HG03066 (cell line): ENCODE measurements at regions not wholly inside any gene's neighbourhood (a gene's known extent, or its start where the extent isn't known, plus 50 kb on each side); places are given as distances from the start of the nearest gene placed in this dataset.

ENCODE experiments used
- ATAC-seq: cut with Tn5 transposase; IDR thresholded peaks from one replicate; pipeline ENCODE4 v1.9.1; 2021; ENCODE audit warnings: low read depth; ENCODE audit not compliant: unreplicated experiment

DNA sequence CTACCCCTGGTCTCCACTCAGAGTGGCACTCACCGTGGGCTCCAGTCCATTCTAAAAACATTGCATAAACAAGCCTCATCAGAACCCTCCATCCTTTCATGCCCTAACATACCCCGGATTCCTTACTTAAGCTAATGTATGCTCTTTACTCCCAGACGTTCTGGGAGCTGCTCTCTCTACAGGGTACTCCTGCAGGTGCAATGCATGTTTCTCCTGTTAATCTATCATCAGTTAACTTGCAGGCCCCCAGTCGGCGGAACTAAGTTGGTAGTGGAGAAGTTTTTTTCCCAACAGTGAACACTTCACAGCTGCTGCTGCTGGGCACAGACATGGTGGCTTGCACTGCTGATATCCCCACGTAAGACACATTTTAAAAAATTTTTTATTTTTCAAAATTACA is 161.6 kb upstream of the FAT1 start:
- no peak for ATAC-seq

DNA sequence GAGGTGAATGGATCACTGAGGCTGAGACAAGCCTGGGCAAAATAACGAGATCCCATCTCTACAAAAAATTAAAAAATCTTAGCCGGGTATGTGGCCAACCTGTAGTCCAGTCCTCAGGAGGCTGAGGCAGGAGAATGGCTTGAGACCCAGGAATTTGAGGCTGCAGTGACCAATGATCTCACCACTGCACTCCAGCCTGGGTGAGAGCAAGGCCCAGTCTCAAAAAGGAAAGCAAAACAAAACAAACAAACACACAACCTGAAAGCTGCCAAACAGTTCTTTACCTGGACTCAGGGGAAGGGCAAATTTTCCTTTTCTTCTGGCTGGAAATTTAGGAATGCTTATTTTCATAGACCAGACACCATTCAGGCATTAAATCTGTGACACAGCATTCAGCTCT is 163.1 kb upstream of the FAT1 start:
- ATAC-seq, result no peak

DNA sequence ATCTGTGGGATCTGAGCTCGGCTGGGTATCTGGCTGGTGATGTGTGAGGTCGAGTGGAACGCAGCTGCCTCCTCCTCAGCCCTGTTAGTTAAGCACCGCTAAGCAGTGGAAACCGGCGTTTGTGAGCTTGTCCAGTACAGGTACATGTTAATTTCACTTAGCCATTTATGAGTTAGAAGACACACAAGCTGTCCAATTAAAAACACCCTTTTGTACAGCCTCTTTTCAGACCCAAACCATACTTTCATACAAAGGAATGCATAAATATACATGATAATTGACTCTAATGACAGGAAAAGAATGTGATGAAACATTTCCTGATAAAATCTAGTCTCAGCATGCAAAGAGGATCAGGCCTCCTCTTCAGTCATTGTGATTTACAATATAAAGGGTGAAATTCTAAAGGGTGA is 163.6 kb upstream of the FAT1 start:
- no peak for ATAC-seq

DNA sequence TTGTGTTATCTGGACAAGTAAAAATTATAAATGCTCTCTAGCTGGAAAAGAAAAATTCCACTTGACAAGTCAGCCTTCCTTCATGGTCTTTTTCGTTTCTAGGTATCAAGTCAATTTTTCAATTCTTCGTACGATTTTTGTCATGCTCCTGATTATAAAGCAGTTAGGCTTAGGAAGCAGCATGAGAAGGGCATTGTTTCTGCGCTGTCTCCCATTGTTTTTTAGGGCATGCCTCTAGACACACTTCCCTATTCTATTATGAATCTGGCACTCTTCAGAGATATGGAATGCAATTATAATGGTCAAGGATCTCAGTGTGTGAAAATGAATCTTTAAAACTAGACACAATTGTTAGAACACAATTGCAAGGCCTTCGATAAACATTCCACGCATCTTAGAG is 164.1 kb upstream of the FAT1 start:
- ATAC-seq, result no peak

DNA sequence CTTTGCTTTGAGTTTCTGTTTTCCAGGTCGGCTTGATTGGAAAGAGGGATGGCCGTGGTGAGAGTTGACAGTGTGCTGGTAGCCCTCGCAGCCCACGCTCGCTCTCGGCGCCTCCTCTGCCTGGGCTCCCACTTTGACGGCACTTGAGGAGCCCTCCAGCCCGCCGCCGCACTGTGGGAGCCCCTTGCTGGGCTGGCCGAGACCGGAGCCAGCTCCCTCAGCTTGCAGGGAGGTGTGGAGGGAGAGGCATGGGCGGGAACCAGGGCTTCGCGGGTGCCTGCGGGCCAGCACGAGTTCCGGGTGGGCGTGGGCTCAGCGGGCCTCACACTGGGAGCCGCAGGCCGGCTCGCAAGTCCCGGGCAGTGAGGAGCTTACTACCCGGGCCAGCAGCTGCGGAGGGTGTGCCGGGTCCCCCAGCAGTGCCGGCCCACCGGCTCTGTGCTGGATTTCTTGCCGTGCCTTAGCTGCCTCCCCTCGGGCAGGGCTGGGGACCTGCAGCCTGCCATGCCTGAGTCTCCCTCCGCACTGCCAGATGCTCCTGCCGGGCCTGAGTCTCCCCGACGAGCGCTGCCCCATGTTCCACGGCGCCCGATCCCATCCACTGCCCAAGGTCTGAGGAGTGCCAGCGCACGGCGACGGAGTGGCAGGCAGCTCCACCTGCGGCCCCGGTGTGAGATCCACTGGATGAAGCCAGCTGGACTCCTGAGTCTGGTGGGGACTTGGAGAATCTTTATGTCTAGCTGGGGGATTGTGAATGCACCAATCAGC is 166.4 kb upstream of the FAT1 start:
- no peak for ATAC-seq

DNA sequence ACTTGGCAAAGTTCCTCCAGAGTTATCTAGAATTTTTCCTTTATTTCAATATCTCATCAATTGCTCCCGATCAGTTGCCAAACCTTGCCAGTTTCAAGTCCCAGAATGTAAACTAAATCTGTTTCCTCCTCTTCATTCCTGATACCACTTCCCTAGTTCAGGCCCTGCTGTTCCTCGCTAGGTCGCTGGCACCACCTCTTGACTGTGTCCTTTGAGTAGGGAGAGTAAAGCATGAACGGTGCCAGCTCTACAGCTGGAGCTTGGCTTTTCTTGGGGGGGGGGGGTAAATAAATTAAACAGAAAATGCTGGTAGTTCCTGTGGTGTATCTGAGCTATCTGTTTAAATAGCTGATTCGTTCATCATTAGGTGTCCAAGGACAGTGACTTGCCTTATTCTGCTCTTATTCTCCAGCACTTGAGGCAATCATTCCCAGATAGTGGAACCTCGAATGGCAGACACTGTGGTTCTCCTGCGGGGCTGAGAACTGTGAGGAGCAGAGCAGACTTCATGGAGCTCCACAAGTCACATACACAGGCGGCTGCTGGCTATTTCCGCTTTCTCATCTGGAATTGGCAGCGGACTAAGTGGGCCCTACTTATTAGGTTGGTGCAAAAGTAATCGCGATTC is 168.3 kb upstream of the FAT1 start:
- ATAC-seq, result no peak

DNA sequence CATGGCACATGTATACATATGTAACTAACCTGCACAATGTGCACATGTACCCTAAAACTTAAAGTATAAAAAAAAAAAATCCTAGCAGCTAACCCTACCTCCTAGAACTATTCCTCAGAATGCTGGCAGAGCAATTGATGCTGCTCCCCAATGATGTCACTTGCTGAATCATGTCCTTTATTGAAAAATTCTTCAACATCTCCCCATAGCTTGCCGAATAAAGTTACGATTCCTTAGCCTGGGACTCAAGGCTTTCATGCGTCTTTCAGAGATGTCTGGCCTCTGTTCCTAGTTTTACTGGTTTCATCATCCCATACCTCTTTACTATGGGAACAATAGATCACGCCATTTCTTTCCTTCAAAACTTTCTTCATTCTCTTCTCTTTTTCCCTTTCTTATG is 174.7 kb upstream of the FAT1 start:
- ATAC-seq, result no peak

DNA sequence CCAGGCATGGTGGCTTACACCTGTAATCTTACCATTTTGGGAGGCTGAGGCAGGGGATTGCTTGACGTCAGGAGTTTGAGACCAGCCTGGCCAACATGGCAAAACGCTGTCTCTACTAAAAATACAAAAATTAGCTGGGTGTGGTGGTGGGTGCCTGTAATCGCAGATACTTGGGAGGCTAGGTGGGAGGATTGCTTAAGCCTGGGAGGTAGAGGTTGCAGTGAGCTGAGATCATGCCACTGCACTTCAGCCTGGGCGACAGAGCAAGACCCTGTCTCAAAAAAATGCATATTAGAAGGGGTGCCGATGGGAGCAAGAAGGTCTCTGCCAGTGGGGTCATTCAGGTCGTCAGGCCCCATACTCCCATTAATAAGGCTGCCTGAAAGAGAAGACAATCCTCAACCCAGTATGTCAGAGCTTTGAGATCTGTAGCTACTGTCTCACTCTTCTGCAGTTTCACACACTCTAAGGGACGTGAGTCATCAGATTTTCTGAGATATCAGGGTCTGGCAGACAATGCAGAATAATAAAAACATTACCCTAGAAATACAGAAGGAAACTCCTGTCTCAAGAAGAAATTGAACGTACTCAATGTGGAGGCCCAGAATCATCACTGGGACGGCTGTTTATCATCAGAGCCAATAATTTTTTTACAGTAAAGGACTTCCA is 176.7 kb upstream of the FAT1 start:
- no peak for ATAC-seq

DNA sequence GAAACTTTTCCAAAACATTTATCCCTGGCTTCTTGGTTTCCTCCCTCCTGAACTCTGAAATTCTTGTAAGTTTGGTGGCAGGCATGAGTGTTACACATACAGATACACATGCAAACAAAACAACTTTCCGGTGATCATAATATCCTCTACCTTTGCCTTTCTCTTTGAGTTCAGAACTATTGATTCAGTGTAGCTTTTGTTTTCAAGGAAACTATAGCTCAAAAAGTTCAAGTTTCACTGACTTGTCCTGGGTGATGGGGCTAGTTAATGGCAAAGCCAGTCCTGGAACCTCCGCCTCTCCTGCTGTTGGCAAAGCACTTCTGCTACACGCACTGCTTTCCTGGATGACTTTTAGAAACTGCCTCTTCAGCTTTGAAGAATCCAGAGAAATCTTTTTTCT is 177.3 kb upstream of the FAT1 start:
- no peak for ATAC-seq

DNA sequence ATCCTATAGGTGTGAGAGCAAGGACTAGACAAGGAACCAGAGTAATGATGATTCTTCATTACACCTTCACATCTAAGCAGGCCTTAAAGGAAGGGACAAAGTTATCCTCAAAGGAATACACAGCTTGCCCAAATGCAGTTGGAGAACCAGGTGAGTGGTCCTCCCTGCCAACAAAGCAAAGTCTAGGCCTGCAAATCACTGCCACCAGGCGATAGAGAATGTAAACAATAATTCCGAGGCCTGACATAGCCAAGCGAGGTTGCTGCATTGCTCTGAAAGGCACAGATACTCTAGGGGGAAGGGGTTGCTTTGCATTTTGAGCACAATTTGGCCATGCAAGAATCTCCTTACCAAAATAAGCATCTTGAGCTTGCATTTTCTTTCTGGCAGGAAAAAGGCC is 178.2 kb upstream of the FAT1 start:
- ATAC-seq, result no peak

DNA sequence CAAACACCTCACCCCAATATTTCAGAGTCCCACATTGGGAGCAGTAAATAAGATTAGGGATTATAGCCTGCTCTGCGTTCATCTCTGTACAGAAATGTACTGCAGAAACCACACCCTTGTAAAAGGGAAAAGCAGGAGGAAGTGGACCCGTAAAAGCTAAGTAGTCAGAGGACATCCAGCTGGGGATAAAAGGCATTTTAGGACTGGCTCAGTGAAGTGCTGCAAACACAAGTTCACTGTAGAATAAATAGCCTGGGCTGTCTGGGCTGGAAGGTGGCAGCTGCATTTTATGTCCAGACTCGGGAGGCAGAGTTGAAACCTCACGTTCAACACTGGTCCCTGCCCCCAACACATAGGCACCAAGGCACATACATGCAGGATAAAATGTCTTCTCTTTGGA is 178.7 kb upstream of the FAT1 start:
- ATAC-seq, result no peak

DNA sequence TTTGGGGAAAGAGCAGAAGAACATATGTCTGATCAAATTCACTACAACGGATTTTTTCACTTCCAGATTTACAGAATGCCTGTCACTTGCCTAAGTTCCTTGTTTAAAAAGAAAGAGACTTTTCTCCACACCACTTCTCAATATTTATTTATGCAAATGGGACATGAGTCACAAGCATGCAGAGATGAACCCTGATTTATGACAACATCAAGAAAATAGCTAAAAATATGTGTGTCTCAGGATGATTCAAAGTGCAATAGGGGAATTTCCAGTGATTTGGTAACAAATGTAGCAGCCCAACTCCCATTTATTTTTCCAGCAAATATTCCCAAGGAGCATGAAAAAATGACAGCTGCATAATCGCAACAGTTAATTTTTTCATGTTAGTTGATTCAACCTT is 180.4 kb upstream of the FAT1 start:
- ATAC-seq, result no peak

DNA sequence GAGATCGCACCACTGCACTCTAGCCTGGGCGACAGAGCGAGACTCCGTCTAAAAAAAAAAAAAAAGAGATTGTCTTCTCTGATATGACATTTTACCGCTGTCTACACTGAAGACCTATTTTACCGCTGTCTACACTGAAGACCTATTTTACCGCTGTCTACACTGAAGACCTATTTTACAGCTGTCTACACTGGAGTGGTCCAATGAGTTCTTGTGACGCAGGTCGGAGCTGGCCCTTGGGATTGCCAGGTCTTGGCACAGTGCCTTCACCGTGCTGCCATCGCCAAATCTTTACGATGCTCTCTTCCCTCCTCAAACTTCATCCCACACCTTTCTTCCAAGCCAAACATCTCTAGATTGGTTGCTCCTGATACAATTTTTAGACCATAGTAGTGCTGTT is 183.1 kb upstream of the FAT1 start:
- ATAC-seq, result no peak

DNA sequence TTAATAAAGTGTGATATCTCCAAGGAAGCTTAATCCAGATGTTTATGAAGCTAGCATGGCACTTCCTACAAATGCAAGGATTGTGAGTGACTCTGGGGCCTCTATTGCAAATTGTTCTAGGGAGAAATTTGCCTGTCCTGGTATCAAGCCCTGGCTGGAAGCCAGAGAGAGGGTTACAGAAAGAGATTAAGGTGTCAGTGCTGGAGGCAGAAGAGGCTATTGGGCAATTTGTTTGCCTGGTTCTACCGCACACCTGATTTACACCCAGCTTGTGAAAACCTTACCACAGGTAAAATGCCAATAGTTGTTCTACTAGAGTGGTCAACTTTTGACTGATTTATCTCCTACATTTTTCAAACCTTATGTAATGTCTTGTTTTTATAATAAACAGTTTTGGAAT is 186.7 kb upstream of the FAT1 start:
- ATAC-seq, result no peak

DNA sequence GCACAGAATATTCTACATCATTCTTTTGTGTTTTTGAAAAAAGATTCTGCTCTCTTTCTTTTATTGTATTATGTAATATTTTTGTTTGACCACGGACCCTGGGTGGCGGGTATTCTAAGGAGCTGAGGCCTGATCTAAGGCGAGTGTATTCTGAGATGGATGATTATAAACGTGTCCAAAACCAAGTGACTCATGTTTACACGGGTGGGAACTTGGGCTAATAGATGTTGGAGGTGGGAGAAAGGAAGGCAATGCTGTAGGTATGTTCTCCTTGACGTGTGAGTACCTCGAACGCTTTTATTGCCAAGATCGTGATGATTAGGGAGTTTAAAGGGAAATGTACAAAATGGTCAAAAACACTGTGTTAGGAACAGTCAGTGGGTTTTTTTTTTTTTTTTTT is 188.9 kb upstream of the FAT1 start:
- no peak for ATAC-seq

DNA sequence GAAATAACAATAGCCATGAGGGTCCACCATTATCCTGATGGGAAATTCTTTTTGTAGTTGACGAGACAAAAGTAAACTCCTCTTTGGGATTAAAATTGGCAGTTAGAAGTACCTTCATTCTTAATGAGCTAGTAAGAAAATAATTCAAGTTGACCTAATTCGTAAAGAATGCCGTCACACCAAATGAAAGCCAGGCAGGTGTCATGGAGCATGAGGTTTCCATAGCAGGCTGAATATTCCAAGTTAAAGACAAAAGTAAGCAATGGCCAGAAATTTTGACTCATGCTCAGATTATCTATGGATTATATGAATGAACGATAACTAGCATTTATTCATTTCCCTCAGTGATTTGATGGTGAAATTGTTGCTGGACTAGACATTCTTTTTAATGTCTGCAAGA is 192.2 kb upstream of the FAT1 start:
- ATAC-seq, result no peak

DNA sequence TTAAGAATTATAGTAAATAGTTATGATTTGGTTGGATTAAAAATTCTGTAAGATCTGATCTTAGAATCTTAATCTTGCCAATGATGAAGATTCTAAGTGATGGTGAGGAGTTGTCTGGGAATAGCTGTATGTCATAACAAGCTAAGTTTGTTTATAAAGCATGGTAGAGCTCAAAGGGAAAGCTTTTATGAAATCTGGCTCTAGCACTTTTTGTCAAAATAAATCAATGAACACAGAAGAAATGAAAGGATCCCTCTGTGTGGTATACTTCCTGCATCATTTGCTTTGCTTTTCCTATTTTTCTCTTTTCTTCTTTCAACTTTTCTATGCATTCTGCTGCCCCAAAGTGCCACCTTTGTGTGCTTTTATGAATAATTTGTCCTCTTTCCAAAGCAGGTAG is 193.5 kb upstream of the FAT1 start:
- ATAC-seq, result no peak

DNA sequence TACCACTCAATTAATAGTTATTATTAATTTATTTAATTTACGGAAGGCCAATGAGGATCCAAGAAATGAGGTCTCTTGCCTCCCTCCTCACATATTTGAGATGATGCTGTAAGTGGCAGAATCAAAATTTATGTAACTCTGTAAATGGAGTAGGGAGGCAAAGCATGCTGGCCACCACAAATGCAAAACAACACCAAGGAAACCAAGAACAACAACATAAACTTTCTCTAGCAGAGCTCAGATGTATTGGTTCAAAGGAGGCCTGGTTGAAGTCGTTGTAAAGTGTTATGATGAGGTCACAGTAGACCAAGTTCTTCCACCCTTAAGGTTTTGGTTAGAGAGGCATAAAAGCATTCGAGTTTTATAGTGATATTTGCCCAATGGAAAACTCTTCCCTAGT is 194.8 kb upstream of the FAT1 start:
- ATAC-seq, result no peak

DNA sequence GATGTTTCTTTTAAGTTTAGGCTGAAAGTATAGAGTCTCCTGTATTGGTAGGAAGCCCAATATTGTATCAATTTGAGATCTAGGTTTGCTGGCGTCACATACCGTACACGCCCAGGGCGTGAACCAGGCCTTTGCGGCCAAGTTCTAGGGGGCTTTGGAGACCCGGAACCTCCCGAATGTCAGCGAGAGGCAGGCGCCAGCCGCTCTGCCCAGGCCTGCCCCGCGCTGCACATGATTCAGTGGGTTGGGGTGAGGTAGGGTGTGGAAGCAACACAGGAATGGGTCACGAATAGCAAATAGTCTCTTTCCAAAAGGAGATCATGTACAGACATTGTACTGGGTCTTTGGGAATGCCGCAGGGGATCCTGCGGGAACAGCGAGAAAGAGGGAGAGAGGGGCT is 195.7 kb upstream of the FAT1 start:
- ATAC-seq, result no peak

DNA sequence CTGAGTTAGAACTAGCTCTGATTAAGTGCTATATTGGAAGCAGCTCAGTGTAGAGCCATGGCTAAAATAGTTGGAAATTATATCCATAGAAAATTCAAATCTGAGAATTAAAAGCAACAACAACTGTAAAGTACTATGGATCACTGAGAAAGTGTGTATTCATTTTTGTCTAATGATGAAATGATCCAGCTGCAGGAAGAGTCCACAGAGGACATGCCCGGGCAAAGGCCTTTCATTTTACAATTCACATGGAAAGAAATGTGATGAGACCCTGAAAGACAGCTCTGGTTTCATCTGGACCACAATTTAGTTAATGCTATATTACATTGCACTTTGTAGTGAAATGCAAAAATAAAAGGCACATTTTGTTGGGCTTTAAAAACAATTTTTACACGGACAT is 196.8 kb upstream of the FAT1 start:
- ATAC-seq, result no peak

DNA sequence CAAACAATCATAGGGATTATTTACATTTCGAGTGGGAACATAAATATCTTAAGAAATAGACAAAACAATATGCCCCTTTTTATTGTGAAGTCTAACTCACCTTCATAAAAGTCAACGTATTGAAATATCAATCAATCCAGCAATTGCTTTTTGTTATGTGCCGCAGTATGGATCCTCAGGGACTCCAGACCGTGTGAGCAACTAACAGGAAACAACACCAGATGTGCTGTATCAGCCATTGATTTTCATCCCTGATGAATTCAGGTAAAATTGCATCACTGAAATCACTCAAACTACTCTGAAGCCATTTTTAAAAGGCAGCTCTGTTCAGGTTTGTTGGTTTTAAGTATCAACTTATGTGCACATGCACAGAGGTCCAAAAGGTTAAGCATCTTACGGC is 197.3 kb upstream of the FAT1 start:
- no peak for ATAC-seq

DNA sequence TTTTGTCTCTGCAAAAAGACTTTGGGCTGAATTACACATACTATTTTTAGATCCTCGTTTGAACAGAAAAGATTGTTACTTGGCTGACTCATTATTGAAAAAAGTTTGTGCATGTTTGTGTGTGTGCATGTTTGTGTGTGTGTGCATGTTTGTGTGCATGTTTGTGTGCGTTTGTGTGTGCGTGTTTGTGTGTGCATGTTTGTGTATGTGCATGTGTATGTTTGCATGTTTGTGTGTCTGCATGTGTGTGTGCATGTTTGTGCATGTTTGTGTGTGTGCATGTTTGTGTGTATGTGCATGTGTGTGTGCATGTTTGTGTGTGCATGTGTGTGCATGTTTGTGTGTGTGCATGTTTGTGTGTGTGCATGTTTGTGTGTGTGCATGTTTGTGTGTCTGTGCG is 201.1 kb upstream of the FAT1 start:
- ATAC-seq, result no peak
